ENCODE measurements at regions not wholly inside any gene's neighbourhood (a gene's known extent, or its start where the extent isn't known, plus 50 kb on each side); places are given as distances from the start of the nearest gene placed in this dataset.

GRCh38 chr5:152739916-152740315 lies 334.8 kb upstream of the NMUR2 start:
- Histone ChIP-seq H3K27me3 (replicated peaks in 1 of 4; ENCODE audit: control insufficient read depth in 3 of 4, extremely low read depth in 1 of 4, insufficient read depth in 3 of 4, low read length in 3 of 4) (no peaks in the 10 kb centered on the region), H2BK120ac (replicated peaks; ENCODE audit: low read depth, low read length) (no peak overlapping the region), H3K79me2 (ENCODE audit: control insufficient read depth in 1 of 2, insufficient read depth in 2 of 2, low read length in 2 of 2) (no peaks in the 10 kb centered on the region), H3K23me2 (ENCODE audit: low read depth, low read length) (no peaks in the 10 kb centered on the region), H3K4me3 (ENCODE audit: extremely low read depth in 1 of 4, insufficient read depth in 2 of 4, low read depth in 3 of 4, low read length in 4 of 4) (no peak overlapping the region), H4K91ac (replicated peaks; ENCODE audit: insufficient read length, low read length) (no peak overlapping the region), H3K9ac (replicated peaks in 1 of 4; ENCODE audit: extremely low read depth in 1 of 4, low read depth in 3 of 4, low read length in 3 of 4) (no peak overlapping the region), H2AFZ (ENCODE audit: low read length) (no peak overlapping the region), H3K4me2 (ENCODE audit: insufficient read depth in 1 of 2, low read depth in 2 of 2, low read length in 2 of 2) (no peak overlapping the region), H4K8ac (ENCODE audit: extremely low read depth, insufficient read depth, low read length) (no peak overlapping the region), H4K5ac (ENCODE audit: insufficient read length, low read depth, low read length) (no peak overlapping the region), H2BK5ac (ENCODE audit: low read depth, low read length) (no peak overlapping the region), H3K4me1 (replicated peaks in 1 of 4; ENCODE audit: control insufficient read depth in 3 of 4, insufficient read depth in 4 of 4, low read length in 3 of 4) (no peaks in the 10 kb centered on the region), H3K9me3 (ENCODE audit: insufficient read depth in 2 of 2, low read depth in 1 of 2, low read length in 1 of 2) (peaks cover 0 to 3% of the 10 kb centered on the region in 2 experiments; a peak in 1 of 4 replicates), H4K20me1 (replicated peaks in 1 of 2; ENCODE audit: control insufficient read depth in 1 of 2, insufficient read depth in 2 of 2, low read length in 2 of 2) (no peaks in the 10 kb centered on the region), H3K14ac (ENCODE audit: insufficient read length) (no peak overlapping the region), H3K79me1 (ENCODE audit: low read depth, low read length) (no peaks in the 10 kb centered on the region), H3K18ac (ENCODE audit: extremely low read depth, low read length) (no peak overlapping the region), H2BK20ac (ENCODE audit: low read length) (no peak overlapping the region), H3K23ac (ENCODE audit: insufficient read length) (no peak overlapping the region), H3K27ac (ENCODE audit: low read depth, low read length) (no peak overlapping the region), H2BK12ac (ENCODE audit: low read depth, low read length) (no peak overlapping the region), H2AK5ac (ENCODE audit: low read depth, low read length) (no peak overlapping the region), H3K4ac (replicated peaks; ENCODE audit: insufficient read length, low read depth, low read length) (no peak overlapping the region), H3K56ac (replicated peaks; ENCODE audit: insufficient read length, low read depth, low read length) (no peak overlapping the region), H3K36me3 (ENCODE audit: control insufficient read depth in 2 of 4, insufficient read depth in 4 of 4, low read length in 3 of 4) (no peaks in the 10 kb centered on the region), H2BK15ac (ENCODE audit: low read length) (no peak overlapping the region)
- CTCF ChIA-PET (ENCODE audit: partially characterized antibody), result no interaction called here
- FAIRE-seq, result no peak
- POLR2A ChIA-PET (ENCODE audit: partially characterized antibody), result no interaction called here
- no peak for DNase-seq (ENCODE audit: low read depth in 1 of 2, low spot score in 2 of 2)
- TF ChIP-seq CREB1 (IDR thresholded peaks at IDR 0.05) (no peak), EP300 (IDR thresholded peaks at IDR 0.05; ENCODE audit: borderline replicate concordance in 1 of 2, low read depth in 2 of 2, low read length in 2 of 2) (no peak), KDM4A (IDR thresholded peaks at IDR 0.05; ENCODE audit: low read depth, low read length, severe bottlenecking) (no peak), BACH1 (IDR thresholded peaks at IDR 0.05; ENCODE audit: low read length) (no peak), RNF2 (IDR thresholded peaks at IDR 0.05; ENCODE audit: borderline replicate concordance, low read depth, low read length, missing control alignments, poor library complexity, severe bottlenecking) (no peak), SP4 (IDR thresholded peaks at IDR 0.05; ENCODE audit: low read length) (no peak), ASH2L (IDR thresholded peaks at IDR 0.05; ENCODE audit: low read length) (no peak), SRF (IDR thresholded peaks at IDR 0.05; ENCODE audit: low read depth, low read length) (no peak), JUND (IDR thresholded peaks at IDR 0.05; ENCODE audit: low read length) (no peak)
- TF ChIP-seq, protein P1, sequence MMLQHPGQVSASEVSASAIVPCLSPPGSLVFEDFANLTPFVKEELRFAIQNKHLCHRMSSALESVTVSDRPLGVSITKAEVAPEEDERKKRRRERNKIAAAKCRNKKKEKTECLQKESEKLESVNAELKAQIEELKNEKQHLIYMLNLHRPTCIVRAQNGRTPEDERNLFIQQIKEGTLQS (IDR thresholded peaks at IDR 0.05; ENCODE audit: insufficient read depth, low read depth, low read length), result no peak
